HCT116 (cell line): ENCODE measurements at regions not wholly inside any gene's neighbourhood (a gene's known extent, or its start where the extent isn't known, plus 50 kb on each side); places are given as distances from the start of the nearest gene placed in this dataset.

Source experiments
- ATAC-seq: fragments of 200-7000 bp; cut with Tn5 transposase; 2 replicates; pipeline ENCODE4 v1.9.1; 2020; ENCODE audit warnings: mild to moderate bottlenecking, moderate library complexity
- BruUV-seq: library from RNA; stranded (reverse); fragments of 400-500 nt; replicated peaks from 2 replicates; lab custom pipeline; 2021; lab: Mats Ljungman, UMichigan
- CTCF ChIA-PET: fragments of 300-600 bp; sonication (Branson Sonifier 250); formaldehyde crosslinking; loops from one replicate; lab custom pipeline; 2021; ENCODE audit warnings: antibody characterized with exemption; lab: Charles Lee
- POLR2A ChIA-PET: fragments of 300-600, 350-600 bp; sonication (Branson Sonifier 250); formaldehyde crosslinking; loops from one replicate; lab custom pipeline; 2021; ENCODE audit warnings: antibody characterized with exemption; lab: Charles Lee
- RAD21 ChIA-PET, 2 experiments: fragments of 300-600 bp; sonication (Branson Sonifier 250); formaldehyde crosslinking; loops; one replicate each; lab custom pipeline; 2023; ENCODE audit warnings: low total read pairs in 2 of 2; ENCODE audit not compliant: uncharacterized antibody in 2 of 2, unreplicated experiment in 2 of 2, low non-redundant PET in 1 of 2; lab: Charles Lee
- DNase-seq: peaks from one replicate; pipeline ENCODE4 v3.0.0-alpha.2; 2010; ENCODE audit warnings: low read depth, low spot score
- H2AFZ ChIP-seq: fragments of 200-600 bp; shearing (Covaris generic), sonication (generic); 2 replicates; pipeline ENCODE4 v1.6.1; 2017; ENCODE audit warnings: low read depth, mixed run types, mixed read lengths, antibody characterized with exemption, low read length; ENCODE audit not compliant: poor library complexity, severe bottlenecking
- H3K27ac ChIP-seq: 2 replicates; pipeline ENCODE4 v1.5.1; 2012; ENCODE audit warnings: low read depth, low read length
- H3K27me3 ChIP-seq: fragments of 200-600 bp; sonication (generic); 2 replicates; pipeline ENCODE4 v1.6.1; 2016; ENCODE audit warnings: mixed run types, low read length, mixed read lengths; ENCODE audit not compliant: insufficient read depth
- H3K36me3 ChIP-seq, 2 experiments: fragments of 200-500 bp in 1 of 2; fragments of 200-600 bp in 1 of 2; sonication (Bioruptor generic) in 1 of 2; sonication (generic) in 1 of 2; 2 replicates each; pipeline versions ENCODE4 v1.5.1 to v1.6.1; 2014 to 2016; ENCODE audit warnings: low read length in 2 of 2, inconsistent platforms in 1 of 2, mixed read lengths in 1 of 2, mixed run types in 1 of 2; ENCODE audit not compliant: insufficient read depth in 2 of 2, control insufficient read depth in 1 of 2
- H3K4me1 ChIP-seq, 2 experiments: fragments of 200-600 bp in 1 of 2; sonication (generic) in 1 of 2; 2 replicates each; pipeline versions ENCODE4 v1.5.1 to v1.6.1; 2012 to 2017; ENCODE audit warnings: low read length in 2 of 2, inconsistent platforms in 1 of 2, mild to moderate bottlenecking in 1 of 2, mixed read lengths in 1 of 2, mixed run types in 1 of 2, moderate library complexity in 1 of 2; ENCODE audit not compliant: insufficient read depth in 2 of 2, control insufficient read depth in 1 of 2
- H3K4me2 ChIP-seq: fragments of 200-600 bp; sonication (generic); 2 replicates; pipeline ENCODE4 v1.6.1; 2017; ENCODE audit warnings: mixed run types, low read length, mixed read lengths
- H3K4me3 ChIP-seq, 2 experiments: fragments of 200-600 bp in 1 of 2; sonication (generic) in 1 of 2; replicated peaks in 1 of 2; 2 replicates each; pipeline ENCODE4 v1.5.1; 2011 to 2016; ENCODE audit warnings: low read length in 2 of 2, control low read depth in 1 of 2, low read depth in 1 of 2, mild to moderate bottlenecking in 1 of 2, mixed read lengths in 1 of 2, mixed run types in 1 of 2
- H3K79me2 ChIP-seq: fragments of 200-600 bp; sonication (generic); 2 replicates; pipeline ENCODE4 v1.6.1; 2017; ENCODE audit warnings: mild to moderate bottlenecking, mixed run types, low read length, moderate library complexity, mixed read lengths; ENCODE audit not compliant: insufficient read depth
- H3K9ac ChIP-seq: fragments of 200-600 bp; sonication (generic); 2 replicates; pipeline ENCODE4 v1.6.1; 2016; ENCODE audit warnings: low read length, mixed read lengths
- H3K9me2 ChIP-seq: fragments of 200-600 bp; sonication (generic), shearing (Covaris generic); 2 replicates; pipeline ENCODE4 v1.6.1; 2017; ENCODE audit warnings: mixed run types, mild to moderate bottlenecking, moderate library complexity; ENCODE audit not compliant: insufficient read depth
- H3K9me3 ChIP-seq, 2 experiments: fragments of 200-500 bp in 1 of 2; fragments of 200-600 bp in 1 of 2; sonication (Bioruptor generic) in 1 of 2; sonication (generic) in 1 of 2; 2 replicates each; pipeline ENCODE4 v1.6.1; 2014 to 2017; ENCODE audit warnings: low read length in 2 of 2, mixed read lengths in 2 of 2, inconsistent platforms in 1 of 2, low read depth in 1 of 2, mild to moderate bottlenecking in 1 of 2, mixed run types in 1 of 2, moderate library complexity in 1 of 2; ENCODE audit not compliant: control insufficient read depth in 1 of 2, insufficient read depth in 1 of 2
- H4K20me1 ChIP-seq: fragments of 200-600 bp; sonication (generic), shearing (Covaris generic); 2 replicates; pipeline ENCODE4 v1.6.1; 2017; ENCODE audit warnings: mixed run types, mild to moderate bottlenecking, moderate library complexity; ENCODE audit not compliant: insufficient read depth
- CEBPB ChIP-seq: IDR thresholded peaks from 2 replicates; pipeline ENCODE4 v1.6.1; 2012; ENCODE audit warnings: low read depth
- EGR1 ChIP-seq: IDR thresholded peaks from 2 replicates; pipeline ENCODE4 v1.6.1; 2012; ENCODE audit warnings: low read depth
- ELF1 ChIP-seq: IDR thresholded peaks from 2 replicates; pipeline ENCODE4 v1.6.1; 2012; ENCODE audit warnings: low read depth, borderline replicate concordance
- EZH2 ChIP-seq: fragments of 200-600 bp; sonication (generic); IDR thresholded peaks from 2 replicates; pipeline ENCODE4 v1.6.1; 2017; ENCODE audit warnings: antibody characterized with exemption, mixed run types
- FOSL1 ChIP-seq: IDR thresholded peaks from 2 replicates; pipeline ENCODE4 v1.6.1; 2012; ENCODE audit warnings: low read depth
- JUND ChIP-seq: IDR thresholded peaks from 2 replicates; pipeline ENCODE4 v1.6.1; 2012
- POLR2AphosphoS5 ChIP-seq: IDR thresholded peaks from 2 replicates; pipeline ENCODE4 v1.6.1; 2011; ENCODE audit warnings: mild to moderate bottlenecking, low read depth, low read length, moderate library complexity
- SP1 ChIP-seq: IDR thresholded peaks from 2 replicates; pipeline ENCODE4 v1.6.1; 2012; ENCODE audit warnings: low read depth
- SRF ChIP-seq: IDR thresholded peaks from 2 replicates; pipeline ENCODE4 v1.6.1; 2012; ENCODE audit warnings: low read depth
- YY1 ChIP-seq: IDR thresholded peaks from 2 replicates; pipeline ENCODE4 v1.6.1; 2011; ENCODE audit warnings: low read length, low read depth, moderate library complexity, mild to moderate bottlenecking; ENCODE audit not compliant: insufficient replicate concordance; ENCODE audit errors: extremely low read depth
- ZNF274 ChIP-seq: fragments of 200-500 bp; sonication (Bioruptor generic); IDR thresholded peaks from 2 replicates; pipeline ENCODE4 v1.6.1; 2014; ENCODE audit warnings: mild to moderate bottlenecking, low read depth, low read length, inconsistent platforms
- intact Hi-C: fragments of 100-400 bp; cut with micrococcal nuclease; formaldehyde crosslinking; loops from 2 replicates; pipeline ENCODE4 v1.10.0; 2022

DNA sequence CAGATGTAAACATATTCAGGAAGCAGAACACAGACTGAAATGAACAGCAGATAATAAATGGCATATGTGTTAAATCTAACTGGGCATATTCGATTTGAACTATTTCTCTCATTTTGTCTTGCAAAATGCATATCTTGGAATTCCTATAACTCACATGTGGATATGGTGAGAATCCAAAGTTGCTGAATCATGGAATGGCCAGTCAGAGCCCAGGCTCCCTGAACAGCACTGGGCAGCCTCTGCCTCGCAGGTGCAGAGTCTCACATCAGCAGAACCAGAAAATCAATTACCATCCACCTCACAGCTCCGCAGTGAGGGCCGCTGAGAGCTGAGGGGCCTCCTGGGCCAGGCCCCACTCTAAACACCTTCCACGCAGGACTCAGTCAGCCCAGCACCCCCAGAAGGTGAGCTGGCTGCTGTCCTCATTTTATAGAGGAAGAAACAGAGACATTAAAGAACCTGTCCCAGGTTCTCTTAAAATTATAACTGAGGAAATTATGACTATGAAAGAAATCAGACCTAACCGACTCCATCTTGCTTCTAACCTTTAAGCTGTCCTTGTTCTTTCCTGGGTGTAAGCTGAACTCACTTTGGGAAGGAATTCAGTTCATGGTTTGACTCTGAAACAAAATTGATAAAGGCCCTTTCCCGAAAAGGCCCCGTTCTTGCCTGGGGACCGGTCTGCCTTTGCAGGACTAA lies 269.1 kb upstream of the SFSWAP start:
- no TSS peak for BruUV-seq
- ChIA-PET CTCF (interaction anchor here (1.3 kb wide), 1 partner anchor 13 kb away, joined by 3 read pairs; no protein-coding TSS in a partner anchor), RAD21 (no interaction called here), POLR2A (interaction anchor here (0.7 kb wide), 1 partner anchor 411 kb away, joined by 5 read pairs; no protein-coding TSS in a partner anchor)
- no peak overlapping the region for H3K27ac ChIP-seq
- H3K9me2 ChIP-seq, result no peaks in the 10 kb centered on the region
- DNase-seq, result no peak
- no peaks in the 10 kb centered on the region for H3K79me2 ChIP-seq
- H4K20me1 ChIP-seq, result no peaks in the 10 kb centered on the region
- TF ChIP-seq POLR2AphosphoS5, result no peak
- no peak for TF ChIP-seq EGR1
- no peak for TF ChIP-seq ELF1
- no peak for TF ChIP-seq YY1
- TF ChIP-seq SRF, result no peak
- TF ChIP-seq ZNF274, result no peak
- no peak for TF ChIP-seq JUND
- TF ChIP-seq CEBPB, result no peak
- no peak for TF ChIP-seq EZH2
- TF ChIP-seq FOSL1, result no peak
- no peak for TF ChIP-seq SP1
- TF ChIP-seq, all 23 proteins: peak for 0
- no peaks in the 10 kb centered on the region for H3K27me3 ChIP-seq
- H3K4me2 ChIP-seq, result no peak overlapping the region
- intact Hi-C loops, result no loop called here
- H3K4me3 ChIP-seq, result no peak overlapping the region
- no peak overlapping the region for H3K9ac ChIP-seq
- peaks cover 2 to 6% of the 10 kb centered on the region in 2 experiments; a peak in 3 of 4 replicates for H3K4me1 ChIP-seq
- no peak overlapping the region for H2AFZ ChIP-seq
- ATAC-seq, result no peak
- no peaks in the 10 kb centered on the region for H3K36me3 ChIP-seq
- no peaks in the 10 kb centered on the region for H3K9me3 ChIP-seq
